MM.1S (cell line): ENCODE measurements at regions not wholly inside any gene's neighbourhood (a gene's known extent, or its start where the extent isn't known, plus 50 kb on each side); places are given as distances from the start of the nearest gene placed in this dataset.

Source experiments
- DNase-seq: peaks from one replicate; pipeline ENCODE4 v3.0.0-alpha.2; 2015
- H2AFZ ChIP-seq: fragments of 300-600 bp; sonication (generic); 2 replicates; pipeline ENCODE4 v1.6.0; 2016; ENCODE audit warnings: antibody characterized with exemption, low read length
- H3F3A ChIP-seq: fragments of 300-600 bp; sonication (generic); 2 replicates; pipeline ENCODE4 v1.6.1; 2016; ENCODE audit warnings: mild to moderate bottlenecking, antibody characterized with exemption, low read length, moderate library complexity, mixed read lengths; ENCODE audit not compliant: insufficient read depth
- H3K27ac ChIP-seq: fragments of 300-600 bp; sonication (generic); 2 replicates; pipeline ENCODE4 v1.5.1; 2016; ENCODE audit warnings: mild to moderate bottlenecking, low read length
- H3K27me3 ChIP-seq: fragments of 300-600 bp; sonication (generic); replicated peaks from 2 replicates; pipeline ENCODE4 v1.6.0; 2016; ENCODE audit warnings: low read length; ENCODE audit not compliant: insufficient read depth
- H3K36me3 ChIP-seq: fragments of 300-600 bp; sonication (generic); replicated peaks from 2 replicates; pipeline ENCODE4 v1.6.1; 2016; ENCODE audit warnings: mild to moderate bottlenecking, low read length, mixed read lengths; ENCODE audit not compliant: insufficient read depth
- H3K4me1 ChIP-seq: fragments of 300-600 bp; sonication (generic); 2 replicates; pipeline ENCODE4 v1.6.1; 2016; ENCODE audit warnings: low read length, mixed read lengths
- H3K4me2 ChIP-seq: fragments of 300-600 bp; sonication (generic); 2 replicates; pipeline ENCODE4 v1.6.0; 2016; ENCODE audit warnings: low read depth, low read length
- H3K4me3 ChIP-seq: fragments of 300-600 bp; sonication (generic); 2 replicates; pipeline ENCODE4 v1.5.1; 2016; ENCODE audit warnings: low read length, mixed read lengths
- H3K79me2 ChIP-seq: fragments of 300-600 bp; sonication (generic); 2 replicates; pipeline ENCODE4 v1.6.1; 2016; ENCODE audit warnings: mixed run types, low read length, mixed read lengths
- H3K9ac ChIP-seq: fragments of 300-600 bp; sonication (generic); 2 replicates; pipeline ENCODE4 v1.6.1; 2016; ENCODE audit warnings: low read length, mixed read lengths
- H3K9me2 ChIP-seq: fragments of 300-600 bp; sonication (generic); replicated peaks from 2 replicates; pipeline ENCODE4 v1.6.1; 2016; ENCODE audit warnings: mild to moderate bottlenecking, low read length, mixed read lengths; ENCODE audit not compliant: insufficient read depth
- H3K9me3 ChIP-seq: fragments of 300-600 bp; sonication (generic); replicated peaks from 2 replicates; pipeline ENCODE4 v1.6.1; 2016; ENCODE audit warnings: mild to moderate bottlenecking, low read length, mixed read lengths; ENCODE audit not compliant: insufficient read depth
- H4K20me1 ChIP-seq: fragments of 300-600 bp; sonication (generic); 2 replicates; pipeline ENCODE4 v1.6.1; 2016; ENCODE audit warnings: mild to moderate bottlenecking, low read length, moderate library complexity, mixed read lengths; ENCODE audit not compliant: insufficient read depth
- EZH2 ChIP-seq: fragments of 300-600 bp; sonication (generic); optimal IDR thresholded peaks from 2 replicates; pipeline ENCODE3; 2017; ENCODE audit warnings: low read depth, mild to moderate bottlenecking, antibody characterized with exemption, low read length, mixed read lengths
- EZH2phosphoT487 ChIP-seq: fragments of 300-600 bp; sonication (generic); IDR thresholded peaks from 2 replicates; pipeline ENCODE4 v1.6.1; 2018; ENCODE audit warnings: antibody characterized with exemption, low read length
- TF ChIP-seq, protein P1 (sequence below): fragments of 300-600 bp; sonication (generic); IDR thresholded peaks from 2 replicates; pipeline ENCODE4 v1.5.1; 2016; ENCODE audit warnings: antibody characterized with exemption, low read length, mixed read lengths

DNA sequence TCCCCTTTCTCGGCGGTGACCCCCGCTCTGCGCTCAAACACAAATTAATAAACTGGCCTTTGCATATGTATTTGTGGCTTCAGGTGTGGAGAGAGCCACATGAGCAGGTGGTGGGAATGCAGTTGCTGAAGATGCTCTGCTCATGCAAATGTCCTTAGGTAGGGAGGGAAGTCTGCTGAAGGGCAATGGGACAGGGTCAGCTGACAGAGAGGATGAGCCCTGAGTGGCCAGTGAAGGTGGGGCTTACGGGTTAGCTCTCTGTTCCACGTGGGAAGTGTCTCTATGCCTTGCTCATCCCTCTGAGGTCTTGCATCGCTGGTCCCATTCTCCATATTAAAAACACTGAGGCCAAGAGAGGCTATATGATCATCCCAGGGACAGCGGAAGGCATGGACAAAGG lies 74.2 kb upstream of the CCL1 start:
- Histone ChIP-seq H4K20me1 (no peaks in the 10 kb centered on the region), H3K27me3 (no peaks in the 10 kb centered on the region), H3K4me1 (peaks cover 46% of the 10 kb centered on the region), H3K9ac (no peak overlapping the region), H3K9me2 (no peaks in the 10 kb centered on the region), H3K4me3 (no peak overlapping the region), H3F3A (peaks cover 5% of the 10 kb centered on the region; the same call in 1 of the 2 replicates), H3K79me2 (no peaks in the 10 kb centered on the region), H2AFZ (no peak overlapping the region), H3K36me3 (no peaks in the 10 kb centered on the region), H3K27ac (no peak overlapping the region), H3K9me3 (no peaks in the 10 kb centered on the region), H3K4me2 (no peak overlapping the region)
- DNase-seq = peak; percentile 16
- TF ChIP-seq EZH2phosphoT487 = no peak
- TF ChIP-seq EZH2 = no peak
- TF ChIP-seq, protein P1, sequence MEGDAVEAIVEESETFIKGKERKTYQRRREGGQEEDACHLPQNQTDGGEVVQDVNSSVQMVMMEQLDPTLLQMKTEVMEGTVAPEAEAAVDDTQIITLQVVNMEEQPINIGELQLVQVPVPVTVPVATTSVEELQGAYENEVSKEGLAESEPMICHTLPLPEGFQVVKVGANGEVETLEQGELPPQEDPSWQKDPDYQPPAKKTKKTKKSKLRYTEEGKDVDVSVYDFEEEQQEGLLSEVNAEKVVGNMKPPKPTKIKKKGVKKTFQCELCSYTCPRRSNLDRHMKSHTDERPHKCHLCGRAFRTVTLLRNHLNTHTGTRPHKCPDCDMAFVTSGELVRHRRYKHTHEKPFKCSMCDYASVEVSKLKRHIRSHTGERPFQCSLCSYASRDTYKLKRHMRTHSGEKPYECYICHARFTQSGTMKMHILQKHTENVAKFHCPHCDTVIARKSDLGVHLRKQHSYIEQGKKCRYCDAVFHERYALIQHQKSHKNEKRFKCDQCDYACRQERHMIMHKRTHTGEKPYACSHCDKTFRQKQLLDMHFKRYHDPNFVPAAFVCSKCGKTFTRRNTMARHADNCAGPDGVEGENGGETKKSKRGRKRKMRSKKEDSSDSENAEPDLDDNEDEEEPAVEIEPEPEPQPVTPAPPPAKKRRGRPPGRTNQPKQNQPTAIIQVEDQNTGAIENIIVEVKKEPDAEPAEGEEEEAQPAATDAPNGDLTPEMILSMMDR = no peak

GRCh38 chr17:34436607-34437006 lies 73.6 kb upstream of the CCL1 start:
- TF ChIP-seq EZH2phosphoT487 (no peak), EZH2 (no peak)
- TF ChIP-seq, protein P1 = peak; percentile 52
- Histone ChIP-seq H3K27ac (no peak overlapping the region), H3K9ac (no peak overlapping the region), H3K4me3 (no peak overlapping the region), H3K9me2 (no peaks in the 10 kb centered on the region), H3F3A (peaks cover 5% of the 10 kb centered on the region; the same call in 1 of the 2 replicates), H2AFZ (no peak overlapping the region), H3K36me3 (no peaks in the 10 kb centered on the region), H3K79me2 (no peaks in the 10 kb centered on the region), H3K27me3 (no peaks in the 10 kb centered on the region), H3K9me3 (no peaks in the 10 kb centered on the region), H4K20me1 (no peaks in the 10 kb centered on the region), H3K4me2 (no peak overlapping the region), H3K4me1 (peaks cover 46% of the 10 kb centered on the region)
- peak; percentile 52 for DNase-seq

DNA sequence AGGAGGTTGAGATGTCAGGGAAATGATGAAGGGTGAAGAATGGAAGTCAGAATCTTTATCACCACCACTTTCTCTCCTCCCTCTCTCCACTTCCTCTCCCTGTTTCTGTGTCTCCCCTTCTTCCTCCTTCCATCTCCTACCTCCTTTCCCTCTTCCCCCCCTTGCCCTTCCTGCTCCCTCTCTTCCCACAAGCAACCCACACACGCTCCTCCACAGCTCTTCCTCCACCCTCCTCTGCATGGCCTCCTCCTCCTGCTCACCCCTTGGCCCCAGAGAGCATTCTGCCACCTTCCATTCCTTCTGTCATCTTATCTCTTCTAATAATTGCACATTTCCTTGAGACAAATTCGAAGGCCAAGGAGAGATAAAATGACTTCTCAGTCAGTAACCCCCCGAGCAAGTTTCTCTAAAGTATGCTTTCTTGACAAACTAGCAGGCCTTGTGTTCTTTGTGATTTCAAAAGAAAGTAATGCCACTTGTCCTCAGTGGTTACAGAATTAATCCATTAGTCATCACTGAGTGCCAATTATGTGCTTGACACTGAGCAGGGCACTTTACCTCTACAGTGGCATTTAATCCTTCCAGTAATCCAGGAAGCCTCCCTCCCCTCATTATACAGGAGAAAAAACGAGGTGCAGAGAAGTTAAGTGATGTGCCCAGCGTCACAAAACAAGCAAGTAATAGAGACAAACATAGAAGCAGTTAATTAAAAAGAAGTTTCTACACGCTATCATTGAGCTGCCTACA lies 72.3 kb upstream of the CCL1 start:
- Histone ChIP-seq H3K36me3 (no peaks in the 10 kb centered on the region), H2AFZ (no peak overlapping the region), H3F3A (peaks cover 5% of the 10 kb centered on the region; the same call in 1 of the 2 replicates), H3K4me2 (peak overlapping the region; percentile 27; the same call in 1 of the 2 replicates), H3K27me3 (no peaks in the 10 kb centered on the region), H3K9me3 (no peaks in the 10 kb centered on the region), H3K9me2 (no peaks in the 10 kb centered on the region), H3K27ac (no peak overlapping the region), H3K4me3 (no peak overlapping the region), H4K20me1 (no peaks in the 10 kb centered on the region), H3K79me2 (no peaks in the 10 kb centered on the region), H3K4me1 (peaks cover 46% of the 10 kb centered on the region), H3K9ac (no peak overlapping the region)
- DNase-seq = no peak
- TF ChIP-seq EZH2 (no peak), EZH2phosphoT487 (no peak)
- TF ChIP-seq, protein P1 = no peak
